ENCODE measurements at regions not wholly inside any gene's neighbourhood (a gene's known extent, or its start where the extent isn't known, plus 50 kb on each side); places are given as distances from the start of the nearest gene placed in this dataset.

DNA sequence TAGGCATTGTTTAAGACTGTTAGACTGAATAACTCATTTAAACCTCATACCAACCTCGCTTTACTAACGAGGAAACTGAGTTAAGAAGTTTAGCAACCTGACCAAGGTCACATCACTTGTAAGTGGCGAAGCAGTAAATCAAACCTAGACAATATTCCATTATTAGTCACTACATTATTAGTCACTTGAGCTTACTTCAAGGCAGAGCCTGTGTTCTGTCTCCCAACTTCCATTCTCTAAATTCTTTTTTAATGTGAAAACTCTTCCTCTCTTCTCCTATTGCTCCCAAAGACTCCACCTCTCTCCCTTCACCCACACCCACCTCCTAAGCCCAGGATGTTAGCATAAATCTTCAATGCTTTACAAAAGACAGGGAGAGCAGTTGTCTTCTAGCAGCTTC is 156.5 kb downstream of the ARL6IP6 start:
- Mint-ChIP-seq H3K27me3 (no peaks in the 10 kb centered on the region), H3K4me1 (ENCODE audit: low read depth) (no peaks in the 10 kb centered on the region), H3K36me3 (ENCODE audit: low read depth) (no peaks in the 10 kb centered on the region), H3K9me3 (no peaks in the 10 kb centered on the region), H3K4me3 (no peak overlapping the region), H3K27ac (no peak overlapping the region)
- TF ChIP-seq, protein P1, sequence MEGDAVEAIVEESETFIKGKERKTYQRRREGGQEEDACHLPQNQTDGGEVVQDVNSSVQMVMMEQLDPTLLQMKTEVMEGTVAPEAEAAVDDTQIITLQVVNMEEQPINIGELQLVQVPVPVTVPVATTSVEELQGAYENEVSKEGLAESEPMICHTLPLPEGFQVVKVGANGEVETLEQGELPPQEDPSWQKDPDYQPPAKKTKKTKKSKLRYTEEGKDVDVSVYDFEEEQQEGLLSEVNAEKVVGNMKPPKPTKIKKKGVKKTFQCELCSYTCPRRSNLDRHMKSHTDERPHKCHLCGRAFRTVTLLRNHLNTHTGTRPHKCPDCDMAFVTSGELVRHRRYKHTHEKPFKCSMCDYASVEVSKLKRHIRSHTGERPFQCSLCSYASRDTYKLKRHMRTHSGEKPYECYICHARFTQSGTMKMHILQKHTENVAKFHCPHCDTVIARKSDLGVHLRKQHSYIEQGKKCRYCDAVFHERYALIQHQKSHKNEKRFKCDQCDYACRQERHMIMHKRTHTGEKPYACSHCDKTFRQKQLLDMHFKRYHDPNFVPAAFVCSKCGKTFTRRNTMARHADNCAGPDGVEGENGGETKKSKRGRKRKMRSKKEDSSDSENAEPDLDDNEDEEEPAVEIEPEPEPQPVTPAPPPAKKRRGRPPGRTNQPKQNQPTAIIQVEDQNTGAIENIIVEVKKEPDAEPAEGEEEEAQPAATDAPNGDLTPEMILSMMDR (IDR thresholded peaks at IDR 0.05), result no peak
- ChIA-PET CTCF (interaction anchor here (1.6 to 2.0 kb wide), 2 partner anchors 14 to 51 kb away, joined by 5 to 6 read pairs; no protein-coding TSS in a partner anchor), POLR2A (no interaction called here)
- intact Hi-C loops (cut with micrococcal nuclease), result no loop called here
- ATAC-seq, result no peak
- no peak for DNase-seq

DNA sequence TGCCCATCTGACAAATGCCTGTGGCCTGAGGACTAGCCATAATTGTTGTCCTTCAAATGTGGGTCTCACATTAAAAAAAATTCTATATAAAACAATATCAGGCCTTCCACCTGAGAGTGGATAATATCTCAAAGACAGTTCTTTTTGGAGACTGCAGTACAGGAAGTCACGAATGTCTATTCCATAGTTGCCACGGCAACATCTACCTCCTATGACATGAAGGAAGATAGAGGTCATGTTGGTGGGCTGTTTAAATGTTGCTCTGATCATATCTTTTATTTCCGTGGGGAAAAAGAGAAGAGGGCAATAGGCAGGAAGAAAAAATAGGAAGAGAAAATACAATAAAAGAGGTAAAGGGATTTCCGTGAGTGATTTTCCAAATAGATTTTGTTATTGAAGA is 151.8 kb downstream of the ARL6IP6 start:
- Mint-ChIP-seq H3K27ac (no peak overlapping the region), H3K4me1 (ENCODE audit: low read depth) (no peaks in the 10 kb centered on the region), H3K36me3 (ENCODE audit: low read depth) (no peaks in the 10 kb centered on the region), H3K27me3 (peaks cover 1% of the 10 kb centered on the region), H3K9me3 (no peaks in the 10 kb centered on the region), H3K4me3 (no peak overlapping the region)
- intact Hi-C loops (cut with micrococcal nuclease), result no loop called here
- no peak for ATAC-seq
- TF ChIP-seq, protein P1 (IDR thresholded peaks at IDR 0.05), result no peak
- ChIA-PET CTCF (interaction anchor here (1.0 to 1.1 kb wide), 2 partner anchors 8 to 10 kb away, joined by 4 read pairs; no protein-coding TSS in a partner anchor), POLR2A (no interaction called here)
- DNase-seq, result no peak

DNA sequence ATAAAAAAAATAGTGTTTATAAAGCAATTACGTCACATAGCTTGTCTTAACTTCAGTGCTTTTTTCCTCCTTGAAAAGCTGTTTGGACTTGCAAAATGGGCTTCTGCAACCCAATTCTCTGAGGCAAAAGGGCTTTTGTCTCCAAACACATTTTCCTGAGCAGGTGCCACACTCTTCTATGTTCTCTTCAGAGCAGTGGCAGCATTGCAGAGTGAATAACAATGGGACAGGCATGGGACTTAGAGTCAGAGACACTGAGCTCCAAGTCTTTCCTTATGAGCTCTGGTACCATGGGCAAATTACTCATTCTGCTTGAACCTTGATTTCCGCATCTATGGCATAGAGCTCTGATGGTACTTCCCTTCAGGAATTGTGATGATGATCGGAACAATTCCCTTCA is 149.0 kb downstream of the ARL6IP6 start:
- H3K27me3 Mint-ChIP-seq, result peaks cover 1% of the 10 kb centered on the region
- ATAC-seq, result no peak

DNA sequence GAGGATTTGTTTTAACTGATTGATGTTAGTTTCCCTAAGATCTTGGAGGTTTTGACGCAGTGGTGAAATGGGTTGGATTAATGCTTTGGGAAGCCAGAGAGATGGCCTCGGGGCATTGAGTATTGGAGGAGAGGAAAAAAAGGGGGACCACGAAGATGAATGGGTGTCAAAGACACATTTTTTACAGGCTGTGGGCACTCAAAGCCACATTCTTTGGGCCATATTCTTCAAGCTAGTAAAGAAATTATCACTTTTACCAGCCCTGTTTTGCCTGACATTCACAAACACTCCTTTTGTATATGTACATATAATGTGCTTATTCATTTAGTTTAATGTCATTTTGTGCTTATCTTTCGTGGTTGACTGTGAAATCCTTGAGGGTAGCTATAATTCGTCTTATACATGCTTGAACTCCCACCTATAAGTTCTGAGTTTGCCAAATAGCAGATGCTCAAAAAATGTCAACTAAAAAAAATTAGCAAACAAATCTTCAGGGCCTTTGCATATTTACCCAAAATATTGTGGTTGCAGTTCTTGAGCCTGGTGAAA is 146.3 kb downstream of the ARL6IP6 start:
- CTCF ChIA-PET, result no interaction called here
- TF ChIP-seq, protein P1 (IDR thresholded peaks at IDR 0.05), result no peak
- Mint-ChIP-seq H3K9me3 (peaks cover 29% of the 10 kb centered on the region), H3K27ac (no peak overlapping the region), H3K4me1 (ENCODE audit: low read depth) (no peaks in the 10 kb centered on the region), H3K36me3 (ENCODE audit: low read depth) (no peaks in the 10 kb centered on the region), H3K4me3 (no peak overlapping the region), H3K27me3 (peaks cover 2% of the 10 kb centered on the region)
- DNase-seq (no peak), ATAC-seq (no peak)
- intact Hi-C loops (cut with micrococcal nuclease), result no loop called here
- POLR2A ChIA-PET, result no interaction called here

More for the DNA sequence above, 149.0 kb downstream of the ARL6IP6 start:
- intact Hi-C loops (cut with micrococcal nuclease), result no loop called here
- ChIA-PET POLR2A (no interaction called here), CTCF (no interaction called here)
- peaks cover 13% of the 10 kb centered on the region for H3K9me3 Mint-ChIP-seq
- H3K36me3 Mint-ChIP-seq (ENCODE audit: low read depth), result no peaks in the 10 kb centered on the region
- TF ChIP-seq, protein P1 (IDR thresholded peaks at IDR 0.05), result no peak
- no peak overlapping the region for H3K4me3 Mint-ChIP-seq
- no peaks in the 10 kb centered on the region for H3K4me1 Mint-ChIP-seq (ENCODE audit: low read depth)
- no peak for DNase-seq
- no peak overlapping the region for H3K27ac Mint-ChIP-seq

DNA sequence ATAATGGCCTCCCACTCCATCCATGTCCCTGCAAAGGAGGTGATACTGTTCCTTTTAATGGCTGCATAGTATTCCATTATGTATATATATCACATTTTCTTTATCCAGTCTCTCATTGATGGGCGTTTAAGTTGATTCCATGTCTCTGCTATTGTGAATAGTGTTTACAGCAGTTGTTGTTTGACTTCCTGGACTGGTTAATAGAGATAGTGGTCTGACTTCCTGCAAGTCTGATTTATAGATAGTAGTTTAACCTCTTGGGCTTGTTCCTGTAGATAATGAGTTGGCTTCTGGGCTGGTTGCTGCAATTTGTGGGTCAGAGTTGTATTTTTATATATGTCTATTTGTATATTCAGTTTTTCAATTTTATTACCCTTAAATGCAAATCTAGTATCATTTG is 145.4 kb downstream of the ARL6IP6 start:
- Mint-ChIP-seq H3K27ac (no peak overlapping the region), H3K4me1 (ENCODE audit: low read depth) (no peaks in the 10 kb centered on the region), H3K4me3 (no peak overlapping the region), H3K9me3 (peaks cover 29% of the 10 kb centered on the region), H3K27me3 (peaks cover 2% of the 10 kb centered on the region), H3K36me3 (ENCODE audit: low read depth) (no peaks in the 10 kb centered on the region)
- POLR2A ChIA-PET, result no interaction called here
- CTCF ChIA-PET, result interaction anchor here (1.0 kb wide), 1 partner anchor 15 kb away, joined by 3 read pairs; no protein-coding TSS in a partner anchor
- TF ChIP-seq, protein P1 (IDR thresholded peaks at IDR 0.05), result no peak
- ATAC-seq (no peak), DNase-seq (no peak)
- intact Hi-C loops (cut with micrococcal nuclease), result no loop called here
